EL (cell line): ENCODE measurements at regions not wholly inside any gene's neighbourhood (a gene's known extent, or its start where the extent isn't known, plus 50 kb on each side); places are given as distances from the start of the nearest gene placed in this dataset.

Source experiments
- DNase-seq: peaks from one replicate; pipeline ENCODE4 v3.0.0-alpha.2; 2016

- no peak for DNase-seq
Measured at GRCh38 chr5:56540266-56540665, 275.1 kb upstream of the MAP3K1 start.

- DNase-seq = no peak
Measured at GRCh38 chr5:56538580-56538979, 276.8 kb upstream of the MAP3K1 start.

- no peak for DNase-seq
Measured at GRCh38 chr5:56535347-56535746, 280.0 kb upstream of the MAP3K1 start.

- no peak for DNase-seq
Measured at GRCh38 chr5:56534102-56534829, 281.1 kb upstream of the MAP3K1 start.

- no peak for DNase-seq
Measured at GRCh38 chr5:56532466-56532865, 282.9 kb upstream of the MAP3K1 start.

GRCh38 chr5:56530626-56531138, 284.7 kb upstream of the MAP3K1 start:
- no peak for DNase-seq

DNA sequence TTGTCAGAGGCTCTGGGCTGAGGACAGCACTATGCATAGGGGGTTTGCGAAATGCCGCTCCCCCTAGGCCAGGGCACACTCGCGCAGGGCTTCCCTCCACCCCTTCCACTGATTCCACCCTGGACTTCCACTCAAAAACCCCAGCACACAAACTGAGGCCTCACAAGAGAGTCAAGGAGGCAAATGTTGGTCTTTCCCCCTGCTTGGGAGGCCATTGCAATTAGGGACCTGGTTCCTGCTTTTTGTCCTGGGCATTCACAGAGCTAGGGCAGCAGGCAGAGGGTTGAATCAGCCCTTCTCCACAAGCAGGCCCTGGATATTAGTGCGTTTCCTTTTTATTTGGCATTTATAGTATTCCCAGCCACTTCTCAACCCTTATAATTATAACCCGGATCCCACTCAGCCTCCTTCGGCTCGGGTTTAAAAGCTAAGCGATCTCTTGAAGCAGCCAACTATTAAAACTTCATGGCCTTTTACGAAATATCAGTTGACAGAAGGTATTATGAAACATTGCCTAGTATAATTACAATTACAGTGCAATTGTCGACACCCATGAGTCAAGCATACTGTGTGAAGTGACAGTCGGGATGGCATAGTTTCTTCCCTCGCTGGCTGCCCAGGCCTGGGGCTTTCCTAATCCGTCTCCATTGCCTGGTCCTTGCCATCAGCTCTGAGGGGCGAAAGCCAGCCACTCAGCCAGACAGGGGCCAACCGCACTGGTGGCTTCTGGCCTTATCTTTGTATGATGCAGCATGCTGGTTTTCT, 285.5 kb upstream of the MAP3K1 start:
- no peak for DNase-seq

DNA sequence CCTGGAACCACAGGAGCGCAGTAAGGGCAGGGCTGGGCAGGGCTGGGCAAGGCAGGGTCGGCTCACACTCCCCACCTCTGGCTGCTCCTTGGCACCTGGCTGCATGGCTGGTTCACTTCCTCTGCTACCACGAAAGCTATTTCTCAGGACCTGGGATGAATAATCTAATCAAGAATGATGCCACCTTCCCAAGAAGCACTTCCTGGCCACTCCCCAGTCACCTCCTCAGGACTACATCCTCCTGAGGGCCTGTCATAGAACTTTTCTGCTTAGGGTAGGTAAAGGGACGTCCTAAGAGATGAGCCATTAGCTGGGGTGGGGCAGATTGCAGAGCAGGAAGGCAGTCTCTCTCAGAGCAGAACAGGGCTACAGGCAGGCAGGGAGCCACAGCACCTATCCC, 288.2 kb upstream of the MAP3K1 start:
- no peak for DNase-seq

- peak; percentile 35 for DNase-seq
Measured at GRCh38 chr5:56525113-56525512, 290.2 kb upstream of the MAP3K1 start.

- peak; percentile 12 for DNase-seq
Measured at GRCh38 chr5:56523790-56524575, 290.9 kb upstream of the ANKRD55 start.

DNA sequence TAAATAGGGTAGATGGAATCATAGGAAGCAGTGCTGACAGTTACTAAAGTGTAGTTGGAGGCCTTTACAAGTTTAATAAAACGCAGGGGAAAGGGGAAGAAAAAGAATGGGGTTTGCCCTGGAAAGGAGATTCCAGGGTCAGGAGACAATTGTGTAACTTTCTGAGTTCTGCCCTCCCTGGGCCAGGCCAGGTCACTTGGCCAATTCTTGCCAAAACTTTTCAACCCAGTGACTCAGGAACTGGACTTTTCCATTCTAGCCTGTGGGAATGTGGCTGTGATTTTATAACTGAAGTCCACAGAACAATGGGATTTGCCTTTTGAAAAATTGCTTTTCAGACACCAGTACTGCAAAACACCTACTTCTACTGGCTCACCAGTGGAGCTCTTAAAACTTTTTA, 289.8 kb upstream of the ANKRD55 start:
- peak; percentile 55 for DNase-seq

GRCh38 chr5:56522169-56522568, 289.0 kb upstream of the ANKRD55 start:
- DNase-seq = no peak

GRCh38 chr5:56520986-56521730, 288.0 kb upstream of the ANKRD55 start:
- no peak for DNase-seq

- no peak for DNase-seq
Measured at GRCh38 chr5:56518820-56519219, 285.7 kb upstream of the ANKRD55 start.

DNA sequence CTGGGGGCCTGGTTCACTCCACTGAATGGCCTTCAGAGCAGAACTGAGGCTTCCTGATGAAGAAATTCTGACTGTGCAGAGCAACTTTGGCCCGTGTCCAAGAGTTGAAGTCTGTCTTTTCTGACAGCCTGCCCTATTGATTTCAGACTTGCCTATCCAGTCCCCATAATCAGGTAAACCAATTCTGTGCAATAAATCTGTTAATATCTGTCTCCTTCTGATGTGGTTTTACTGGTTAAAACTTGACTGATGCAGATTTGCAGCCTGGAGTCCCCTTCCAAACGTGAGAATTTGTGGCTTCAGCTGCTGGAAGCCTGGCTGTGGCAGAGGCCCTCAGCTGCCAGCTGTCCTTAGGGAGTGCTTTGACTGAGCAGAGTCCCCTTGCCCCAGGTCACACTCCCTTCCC, 283.9 kb upstream of the ANKRD55 start:
- peak; percentile 21 for DNase-seq

DNA sequence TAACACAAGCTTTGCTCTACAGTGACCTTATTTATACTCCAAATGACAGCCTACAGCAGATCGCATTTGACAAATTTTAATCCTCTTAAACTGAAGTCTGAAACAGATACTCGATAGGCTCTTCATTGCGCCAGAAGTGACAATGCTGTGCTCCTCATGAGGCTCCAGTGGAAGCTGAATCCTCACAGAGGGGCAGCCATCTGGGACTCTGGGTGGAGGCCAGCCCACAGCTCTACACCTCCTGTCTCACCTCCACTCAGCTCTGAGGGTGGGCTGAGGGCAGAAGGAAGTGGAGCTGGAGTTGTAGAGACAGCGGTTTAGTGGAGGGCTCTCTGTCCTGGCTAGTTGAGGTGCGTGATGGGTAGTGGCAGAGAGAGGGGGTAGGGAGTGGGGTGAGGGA, 283.3 kb upstream of the ANKRD55 start:
- DNase-seq = no peak

GRCh38 chr5:56516035-56516434, 282.9 kb upstream of the ANKRD55 start:
- no peak for DNase-seq

DNA sequence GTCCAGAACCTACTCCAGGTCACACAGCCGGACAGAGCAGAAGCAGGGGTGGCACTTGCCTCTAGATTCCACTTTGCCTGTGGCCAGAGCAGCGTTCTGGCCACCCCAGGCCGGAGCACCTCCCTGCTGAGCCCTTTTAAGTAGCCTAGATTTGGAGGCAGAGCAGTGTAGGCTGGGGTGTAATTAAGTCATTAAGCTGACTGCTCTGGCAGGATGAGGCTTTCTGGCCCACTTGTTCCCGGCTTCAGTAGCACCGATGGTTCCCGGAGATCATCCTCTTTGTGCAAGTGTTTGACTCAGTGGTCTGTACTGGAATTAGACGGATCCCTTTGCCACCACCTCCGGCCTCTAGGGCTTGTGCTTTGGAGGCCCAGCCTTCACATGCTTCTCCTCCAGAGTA, 281.9 kb upstream of the ANKRD55 start:
- DNase-seq = no peak

DNA sequence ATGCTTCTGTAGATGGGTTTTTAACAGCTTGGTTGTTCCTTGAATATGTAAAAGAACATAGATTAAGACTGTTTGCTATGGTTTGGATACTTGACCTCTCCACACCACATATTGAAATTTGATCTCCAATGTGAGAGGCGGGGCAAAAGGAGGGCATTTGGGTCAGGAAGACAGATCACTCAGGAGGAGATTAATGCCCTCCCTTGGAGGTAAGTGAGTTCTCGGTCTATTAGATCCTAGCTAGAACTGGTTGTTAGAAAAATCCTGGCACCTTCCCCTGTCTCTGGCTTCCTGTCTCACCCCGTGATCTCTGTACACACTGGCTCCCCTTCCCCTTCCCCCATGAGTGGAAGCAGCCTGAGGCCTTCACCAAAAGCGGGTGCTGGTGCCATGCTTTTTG, 281.1 kb upstream of the ANKRD55 start:
- no peak for DNase-seq

GRCh38 chr5:56513141-56513540, 280.0 kb upstream of the ANKRD55 start:
- no peak for DNase-seq

- DNase-seq = no peak
Measured at GRCh38 chr5:56512313-56512996, 279.3 kb upstream of the ANKRD55 start.

DNA sequence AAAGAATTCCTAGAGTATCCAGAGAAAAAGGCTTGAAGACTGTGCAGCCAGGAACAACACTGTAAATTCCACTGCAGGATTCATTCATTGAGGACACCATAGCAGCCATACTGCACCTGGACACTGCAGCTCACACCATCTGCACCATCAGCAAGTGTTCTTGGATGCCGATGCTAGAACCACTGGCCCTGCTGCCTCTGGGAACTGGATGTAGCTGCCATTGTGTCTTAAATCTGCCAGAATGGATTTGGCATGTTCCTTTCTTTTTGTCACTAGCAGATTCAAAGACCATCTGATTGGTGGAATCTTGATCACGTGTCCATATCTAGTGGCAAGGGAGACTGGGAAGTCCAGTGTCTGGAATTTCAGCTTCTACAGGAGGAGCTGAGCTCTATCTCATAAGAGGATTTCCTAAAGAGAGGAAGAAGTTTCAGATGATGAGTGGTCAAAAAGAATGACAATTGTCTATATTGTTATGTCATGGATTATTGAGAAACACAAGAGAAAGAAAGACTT, 278.3 kb upstream of the ANKRD55 start:
- no peak for DNase-seq
